ENCODE measurements at regions not wholly inside any gene's neighbourhood (a gene's known extent, or its start where the extent isn't known, plus 50 kb on each side); places are given as distances from the start of the nearest gene placed in this dataset.

- TF ChIP-seq SUZ12 (IDR thresholded peaks at IDR 0.05) (no peak), FOXA1 (IDR thresholded peaks at IDR 0.05) (no peak), ELF4 (IDR thresholded peaks at IDR 0.05) (no peak), SP1 (IDR thresholded peaks at IDR 0.05) (no peak), BHLHE40 (IDR thresholded peaks at IDR 0.05; ENCODE audit: borderline replicate concordance) (no peak), ARNT (IDR thresholded peaks at IDR 0.05) (no peak)
Observed at GRCh38 chr20:22745194-22745500, 160.8 kb upstream of the FOXA2 start.

Data from HEK293T (cell line).